ENCODE measurements at regions not wholly inside any gene's neighbourhood (a gene's known extent, or its start where the extent isn't known, plus 50 kb on each side); places are given as distances from the start of the nearest gene placed in this dataset.
A peak's percentile ranks its signal among the peaks of the same experiment; 100 is the strongest.

GRCh38 chr3:178259703-178260102, 276.5 kb upstream of the KCNMB2 start:
- DNase-seq: no peak

DNA sequence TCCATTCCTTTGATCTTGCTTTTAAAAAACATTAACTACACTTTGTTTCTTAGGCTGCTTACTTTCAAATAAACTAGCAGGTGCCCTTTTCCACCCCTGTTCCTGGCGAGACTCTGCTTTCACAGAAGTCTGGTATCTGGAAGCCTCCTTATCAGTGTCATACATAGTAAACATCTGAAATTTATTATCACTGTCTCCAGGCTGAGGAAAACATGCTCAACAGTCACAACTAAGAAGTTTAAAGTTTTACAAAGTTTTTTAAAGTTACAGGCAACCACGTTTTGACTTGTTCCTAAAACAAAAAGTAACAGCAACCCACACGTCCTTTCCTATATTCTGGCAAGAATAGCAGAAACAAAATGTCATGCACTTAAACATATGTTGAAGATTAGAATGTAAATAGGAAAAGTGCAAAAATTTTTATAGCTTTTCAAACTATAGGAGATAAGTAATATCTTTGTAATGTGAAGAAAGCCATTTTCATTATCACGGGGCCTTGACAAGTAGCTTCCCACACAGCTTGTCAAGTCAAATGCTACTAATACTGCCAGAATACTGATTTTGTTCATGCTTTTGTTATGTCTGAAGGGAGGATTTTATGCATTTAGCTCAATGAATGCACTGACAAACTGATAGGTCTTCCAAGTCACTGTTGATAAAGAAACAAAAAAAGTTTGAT, 275.2 kb upstream of the KCNMB2 start:
- DNase-seq: no peak

DNA sequence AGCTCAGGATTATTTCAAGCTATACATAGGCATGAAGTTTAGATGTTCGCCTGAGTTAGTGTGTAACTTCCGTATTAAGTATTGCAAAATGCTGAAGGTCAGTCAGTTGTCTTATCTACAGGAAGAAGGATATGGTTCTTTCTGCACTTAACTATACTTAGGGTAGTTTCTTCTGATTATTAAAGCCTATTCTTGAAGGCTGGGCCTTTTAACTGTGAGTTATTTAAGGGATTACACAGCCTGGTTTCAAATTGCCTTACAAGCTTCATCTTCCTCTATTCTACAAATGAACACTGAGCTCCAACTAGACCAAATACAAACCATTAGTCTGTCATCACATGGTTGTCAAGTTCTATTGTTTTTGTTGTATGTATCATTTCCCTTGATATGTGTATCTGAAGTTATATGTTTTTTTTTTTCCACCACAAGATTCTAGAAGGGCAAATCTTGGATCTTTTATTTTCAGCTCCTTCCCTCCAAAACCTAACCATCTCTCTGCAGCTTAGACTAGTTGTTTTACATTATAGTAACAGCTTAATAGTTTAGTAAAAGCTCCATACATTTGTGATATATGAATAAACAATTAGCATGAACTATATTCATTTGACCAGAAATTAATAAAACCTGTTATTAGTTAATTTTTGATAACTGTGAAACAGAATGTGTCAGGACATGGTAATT, 272.9 kb upstream of the KCNMB2 start:
- DNase-seq: peak; percentile 36

DNA sequence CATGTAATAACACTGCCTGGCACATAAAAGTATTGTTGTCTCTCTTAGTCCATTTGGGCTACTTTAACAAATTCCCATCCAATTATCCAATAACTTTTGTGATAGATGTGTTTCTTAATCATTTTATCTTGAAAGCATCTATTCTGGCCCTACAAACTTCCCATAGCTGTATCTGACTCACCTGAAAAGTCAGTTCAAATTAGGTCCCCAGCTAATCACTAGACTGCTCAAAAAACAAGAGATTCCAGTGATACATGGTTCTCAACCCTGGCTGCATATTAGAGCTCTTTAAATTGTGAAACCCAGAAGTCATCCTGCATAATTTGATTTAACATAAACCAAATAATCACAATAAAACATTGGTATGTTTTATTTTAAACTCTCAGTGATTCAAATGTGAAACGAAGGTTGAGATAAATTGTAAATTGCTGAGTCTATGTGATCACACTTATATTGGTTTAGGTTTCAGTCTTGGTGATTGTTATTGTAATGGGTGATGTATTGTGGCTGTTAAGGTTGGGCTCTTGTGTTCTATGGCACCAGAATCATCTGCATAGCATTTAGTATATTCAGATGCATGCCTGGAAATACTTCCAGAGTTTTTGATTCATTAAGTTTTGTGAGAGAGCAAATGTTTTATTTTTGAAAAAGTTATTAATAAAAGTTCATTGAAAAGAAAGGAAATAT, 268.9 kb upstream of the KCNMB2 start:
- DNase-seq: no peak

DNA sequence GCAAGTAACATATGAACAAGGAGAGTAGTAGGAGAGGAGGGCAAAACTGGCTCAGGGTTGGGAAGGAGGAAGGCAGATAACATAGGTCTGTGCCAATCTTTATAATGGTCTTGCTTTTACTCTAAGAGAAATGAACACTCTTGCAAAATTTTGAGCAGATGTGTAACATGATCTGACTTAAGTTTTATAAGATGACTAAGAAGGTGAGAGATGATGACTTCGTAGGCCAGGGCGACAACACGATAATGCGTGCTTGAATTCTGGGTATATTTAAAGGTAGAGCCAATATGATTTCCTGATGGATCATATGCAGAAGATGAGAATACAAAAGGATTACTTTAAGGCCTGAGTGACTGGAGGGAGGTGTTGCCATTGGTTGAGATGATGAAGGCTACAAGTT, 265.4 kb upstream of the KCNMB2 start:
- DNase-seq: no peak

DNA sequence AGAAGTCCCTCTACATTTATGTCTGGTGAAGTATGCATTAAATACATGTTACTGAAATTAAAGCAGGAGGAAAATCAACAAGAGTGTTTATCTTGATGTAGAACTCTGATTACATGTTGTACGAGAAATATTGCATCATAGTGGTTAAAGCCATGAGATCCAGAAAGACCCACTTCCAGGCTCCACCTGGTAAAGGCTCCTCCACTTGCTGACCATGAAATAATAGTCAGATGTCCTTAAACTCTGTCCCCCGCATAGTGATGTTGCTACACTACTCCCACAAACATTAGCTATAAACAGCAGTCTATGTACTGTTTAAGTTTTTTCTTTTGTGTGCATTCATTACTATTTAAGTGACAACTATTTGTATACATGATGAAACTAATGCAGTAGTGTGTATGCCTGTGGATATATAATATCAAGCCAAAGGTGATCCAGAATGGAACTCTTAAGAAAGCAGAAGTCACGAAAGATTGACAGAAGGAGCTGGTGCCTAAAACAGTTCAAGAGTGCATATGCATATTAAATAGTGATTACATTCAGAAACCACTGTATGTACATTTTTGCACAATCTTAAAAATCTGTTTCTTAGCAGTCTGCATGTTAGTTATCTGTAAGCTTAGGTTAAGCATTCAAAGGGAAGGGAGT, 264.4 kb upstream of the KCNMB2 start:
- no peak for DNase-seq

DNA sequence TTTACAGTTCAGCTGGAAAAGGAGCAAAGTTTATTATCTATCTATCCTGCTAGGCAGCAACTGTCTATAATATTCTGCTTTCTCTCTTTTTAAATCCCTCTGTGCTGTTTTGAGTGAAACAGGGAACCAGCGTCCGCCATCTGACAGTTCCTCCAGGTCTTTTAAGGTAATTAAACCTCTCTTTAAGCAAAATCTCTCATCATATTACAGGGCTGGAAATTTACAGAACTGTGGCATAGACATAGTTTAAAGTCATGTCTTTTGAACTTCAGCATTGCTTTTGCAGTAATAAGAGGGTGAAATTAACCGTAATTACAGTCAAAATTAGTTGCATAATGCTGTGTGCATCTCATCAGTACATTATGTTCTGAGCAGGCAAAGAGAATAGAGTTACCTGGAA, 263.4 kb upstream of the KCNMB2 start:
- no peak for DNase-seq

DNA sequence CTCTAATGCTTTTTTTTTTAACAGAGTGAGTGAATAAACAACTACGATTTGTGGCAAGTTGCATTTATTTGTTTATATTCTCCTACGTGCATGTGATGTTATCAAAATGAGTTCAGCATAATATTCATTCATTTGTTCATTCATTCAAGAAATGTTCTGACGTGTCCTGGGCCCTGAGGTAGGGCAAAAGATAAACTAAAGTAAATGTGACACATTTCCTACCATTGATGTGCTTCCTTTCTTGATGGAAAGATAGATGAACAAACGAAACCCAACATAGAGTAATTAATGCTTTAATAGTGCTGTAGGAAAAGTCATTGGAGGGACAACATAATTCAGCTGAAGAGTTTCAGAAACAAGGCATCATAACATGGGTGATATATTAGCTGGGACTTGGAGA, 261.5 kb upstream of the KCNMB2 start:
- DNase-seq: no peak

- DNase-seq: no peak
Measured at GRCh38 chr3:178275311-178275710, 260.9 kb upstream of the KCNMB2 start.

- DNase-seq: no peak
Measured at GRCh38 chr3:178275793-178276192, 260.4 kb upstream of the KCNMB2 start.

DNA sequence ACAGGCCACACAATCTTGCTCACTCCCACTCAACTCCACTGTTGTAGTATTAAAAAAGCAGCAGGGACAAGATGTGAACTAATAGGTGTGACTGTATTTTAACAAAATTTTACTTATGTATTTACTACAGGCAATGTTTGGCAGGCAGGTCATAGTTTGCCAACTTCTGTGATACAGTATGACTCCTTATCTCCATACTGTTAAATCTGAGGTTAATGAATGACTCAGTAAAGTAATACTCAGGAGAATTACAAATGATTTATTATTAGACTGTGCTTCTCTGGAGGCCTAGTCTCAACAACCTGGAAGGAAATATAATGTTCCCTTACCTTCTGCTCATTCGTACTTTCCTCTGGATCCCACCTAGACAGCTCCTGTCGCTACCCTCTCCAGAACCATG, 258.6 kb upstream of the KCNMB2 start:
- no peak for DNase-seq

DNA sequence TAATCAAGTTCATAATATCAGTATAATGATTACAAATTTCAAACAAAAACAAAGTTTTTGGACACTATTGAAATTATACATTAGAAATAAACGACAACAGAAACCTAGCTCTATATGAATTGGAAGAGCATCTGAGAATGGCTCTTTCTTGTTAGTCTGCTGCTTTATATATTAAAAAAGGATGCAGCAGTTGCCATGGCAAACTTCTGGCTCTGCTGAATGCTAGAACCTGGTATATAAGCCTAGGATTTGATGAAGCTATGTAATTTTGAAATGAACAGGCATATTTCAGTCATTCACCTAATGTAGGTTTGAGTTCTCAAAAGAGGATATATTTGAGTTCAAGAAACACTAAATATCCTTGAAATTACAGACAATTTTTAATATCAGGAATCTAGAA, 252.7 kb upstream of the KCNMB2 start:
- no peak for DNase-seq

- no peak for DNase-seq
Measured at GRCh38 chr3:178284181-178284580, 252.1 kb upstream of the KCNMB2 start.

DNA sequence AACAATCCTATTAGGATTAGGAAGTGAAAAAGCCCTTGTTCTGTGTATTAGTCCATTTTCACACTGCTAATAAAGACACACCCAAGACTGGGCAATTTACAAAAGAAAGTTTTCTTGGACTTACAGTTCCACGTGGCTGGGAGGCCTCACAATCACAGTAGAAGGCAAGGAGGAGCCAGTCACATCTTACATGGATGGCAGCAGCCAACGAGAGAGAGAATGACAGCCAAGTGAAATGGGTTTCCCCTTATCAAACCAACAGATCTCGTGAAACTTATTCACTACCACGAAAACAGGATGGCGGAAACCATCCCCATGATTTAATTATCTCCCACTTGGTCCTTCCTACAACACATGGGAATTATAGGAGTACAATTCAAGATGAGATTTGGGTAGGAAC, 248.2 kb upstream of the KCNMB2 start:
- DNase-seq: no peak

DNA sequence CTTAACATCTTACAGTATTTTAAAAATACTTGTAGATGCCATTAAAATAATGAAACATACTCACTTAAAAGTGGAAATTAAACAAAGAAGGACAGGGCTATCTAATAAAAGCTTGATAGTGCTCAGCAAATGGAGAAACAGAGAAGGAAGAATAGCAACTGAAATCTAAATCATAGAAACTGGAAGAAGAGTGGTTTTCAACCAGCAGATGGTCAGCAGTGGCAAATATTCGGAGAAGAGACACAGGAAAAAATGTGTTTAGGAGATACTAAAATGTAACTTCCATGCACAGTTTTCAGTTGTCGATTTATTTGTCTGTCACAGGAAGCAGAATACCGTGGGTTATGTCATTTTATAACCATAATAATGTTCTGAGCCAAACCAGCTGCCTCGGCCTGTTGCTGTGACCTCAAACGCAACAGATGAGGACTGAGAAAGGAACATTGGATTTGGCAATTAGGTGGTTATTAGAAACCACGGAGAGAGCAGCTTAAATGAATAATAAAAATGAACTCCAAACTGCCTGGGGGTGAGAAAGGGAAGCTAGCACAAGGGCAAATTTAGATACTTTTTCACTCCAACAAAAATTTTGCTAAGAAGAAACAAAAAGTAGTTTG, 246.6 kb upstream of the KCNMB2 start:
- DNase-seq: peak; percentile 5

GRCh38 chr3:178291574-178292370, 244.5 kb upstream of the KCNMB2 start:
- DNase-seq: no peak

DNA sequence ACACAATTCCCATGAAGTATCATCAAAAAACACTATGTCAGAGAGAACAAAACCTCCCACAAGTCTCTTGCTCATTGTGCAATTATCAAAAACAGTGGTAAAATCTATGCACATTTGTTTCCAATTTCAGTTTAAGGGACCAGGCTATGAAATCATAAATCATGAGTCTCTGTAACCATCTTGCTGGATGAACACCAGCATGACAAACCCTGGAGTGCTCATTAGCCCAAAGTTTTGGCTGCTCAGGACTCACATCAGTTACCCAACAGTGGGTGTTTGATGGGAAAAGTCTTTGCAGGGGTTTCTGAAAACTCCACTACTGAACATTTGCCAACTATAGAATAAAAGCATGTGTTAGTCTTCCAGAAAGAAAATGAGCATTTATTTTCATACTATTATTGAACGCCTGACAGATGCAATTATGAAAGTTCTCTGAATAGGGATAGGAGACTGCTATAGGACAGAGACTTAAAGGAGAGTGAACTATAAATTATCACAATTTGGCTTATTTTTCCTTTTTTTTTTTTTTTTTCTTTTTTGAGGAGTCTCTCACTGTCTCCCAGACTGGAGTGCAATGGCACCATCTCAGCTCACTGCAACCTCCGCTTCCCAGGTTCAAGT, 240.8 kb upstream of the KCNMB2 start:
- no peak for DNase-seq

DNA sequence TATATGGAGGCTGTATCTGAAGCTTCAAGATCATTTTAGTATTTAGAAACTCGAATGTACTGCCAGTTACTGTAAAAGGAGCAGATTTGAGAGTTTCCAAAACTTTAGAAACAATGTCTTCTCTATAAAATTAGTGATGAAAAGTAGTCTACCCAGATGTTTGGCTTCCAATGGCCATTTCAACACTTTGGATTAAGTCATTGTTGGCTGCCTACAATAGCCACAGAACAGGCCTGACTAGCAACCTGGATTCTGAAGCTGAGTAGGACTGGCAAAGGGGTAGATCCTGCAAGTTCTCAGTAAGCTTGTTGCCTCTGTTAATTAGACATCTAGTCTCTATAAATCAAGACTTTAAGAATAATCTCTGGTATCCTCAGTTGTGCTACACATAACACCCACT, 239.0 kb upstream of the KCNMB2 start:
- DNase-seq: no peak

GRCh38 chr3:178297740-178298139, 238.5 kb upstream of the KCNMB2 start:
- no peak for DNase-seq

DNA sequence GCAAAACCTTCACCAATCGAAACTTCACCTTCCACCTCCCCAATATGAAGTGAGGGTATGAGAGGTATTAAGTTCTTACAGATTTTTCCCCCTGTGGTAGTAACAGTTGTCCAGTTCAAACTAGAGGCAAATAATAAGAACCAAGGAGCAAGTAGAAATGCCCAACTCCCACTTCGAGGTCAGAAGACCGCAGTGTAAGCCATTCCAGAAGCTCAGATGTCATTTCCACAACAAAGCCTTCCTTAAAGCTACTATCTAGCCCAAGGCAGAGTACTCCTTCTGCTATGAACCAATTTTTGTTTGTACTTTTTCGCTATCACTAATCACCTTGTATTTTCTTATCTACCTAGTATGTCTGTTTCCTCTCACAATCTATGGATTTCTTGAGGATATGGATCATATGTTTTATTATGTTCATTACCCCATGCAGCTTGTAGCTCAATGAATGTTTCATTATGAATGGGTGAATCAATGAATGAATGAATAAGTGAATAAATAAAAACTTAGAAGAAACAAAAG, 235.7 kb upstream of the KCNMB2 start:
- no peak for DNase-seq
